HG02938 (cell line): ENCODE measurements at regions not wholly inside any gene's neighbourhood (a gene's known extent, or its start where the extent isn't known, plus 50 kb on each side); places are given as distances from the start of the nearest gene placed in this dataset.

ENCODE experiments used
- ATAC-seq: cut with Tn5 transposase; IDR thresholded peaks from one replicate; pipeline ENCODE4 v1.9.1; 2021; ENCODE audit warnings: mild to moderate bottlenecking, moderate library complexity; ENCODE audit not compliant: unreplicated experiment

DNA sequence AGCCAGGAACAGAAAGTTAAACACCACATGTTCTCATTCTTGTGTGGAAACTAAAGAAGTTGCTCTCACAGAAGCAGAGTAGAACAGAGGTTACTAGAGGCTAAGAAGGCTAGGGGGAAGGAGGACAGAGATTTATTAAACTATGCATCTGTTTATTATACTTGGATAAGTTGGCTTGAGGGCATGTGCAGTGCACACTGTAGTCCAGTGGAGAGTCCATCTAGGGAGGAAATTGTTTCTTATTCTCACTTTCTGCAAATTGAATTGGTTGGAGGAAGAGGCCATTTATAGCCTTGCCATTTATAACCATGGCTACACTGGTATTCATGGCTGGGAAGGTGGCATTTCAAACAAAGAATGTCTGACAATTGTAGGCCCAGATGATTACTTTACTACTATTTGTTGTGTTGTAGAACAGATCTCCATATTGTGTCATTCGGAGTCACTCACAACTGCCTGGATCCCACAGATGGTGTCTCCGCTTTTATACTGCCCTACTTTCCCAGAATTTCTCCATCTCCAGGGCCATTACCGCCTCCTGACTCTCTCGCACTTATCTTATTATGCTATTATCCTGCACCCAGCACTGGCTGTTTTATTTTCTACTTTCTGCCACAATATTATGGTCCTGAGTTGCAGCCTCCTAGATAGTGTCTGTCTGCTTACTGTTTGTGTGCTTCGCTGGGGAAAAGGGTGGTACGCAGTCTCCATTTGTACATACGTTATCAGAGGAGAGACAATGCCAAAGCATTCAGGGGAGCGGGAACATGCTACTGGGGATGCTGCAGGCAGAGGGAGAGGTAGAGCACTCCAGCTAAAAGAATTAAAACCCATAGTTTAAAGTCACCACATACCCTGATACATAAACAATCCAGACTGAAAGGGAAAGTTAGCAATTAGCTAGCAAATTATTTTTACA, 169.3 kb upstream of the BLID start:
- ATAC-seq: no peak

DNA sequence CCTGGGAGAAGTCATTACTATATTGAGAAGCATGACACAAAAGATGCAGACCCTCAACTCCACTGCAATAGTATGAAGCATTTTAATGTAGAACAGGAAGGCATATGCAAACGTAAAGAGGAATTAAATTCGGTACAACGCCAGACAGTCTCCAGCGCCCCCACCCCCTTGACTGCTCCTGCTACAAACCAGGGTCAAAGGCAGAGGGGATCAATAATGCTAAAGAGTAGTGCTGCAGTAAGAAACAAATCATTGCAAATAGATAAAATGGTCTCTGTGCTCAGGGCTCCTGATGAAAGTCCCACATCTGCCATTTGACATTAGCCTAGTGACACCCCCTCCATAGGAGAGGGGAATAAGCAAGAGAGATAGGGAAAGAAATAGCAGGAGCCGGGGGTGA, 164.9 kb upstream of the BLID start:
- no peak for ATAC-seq

DNA sequence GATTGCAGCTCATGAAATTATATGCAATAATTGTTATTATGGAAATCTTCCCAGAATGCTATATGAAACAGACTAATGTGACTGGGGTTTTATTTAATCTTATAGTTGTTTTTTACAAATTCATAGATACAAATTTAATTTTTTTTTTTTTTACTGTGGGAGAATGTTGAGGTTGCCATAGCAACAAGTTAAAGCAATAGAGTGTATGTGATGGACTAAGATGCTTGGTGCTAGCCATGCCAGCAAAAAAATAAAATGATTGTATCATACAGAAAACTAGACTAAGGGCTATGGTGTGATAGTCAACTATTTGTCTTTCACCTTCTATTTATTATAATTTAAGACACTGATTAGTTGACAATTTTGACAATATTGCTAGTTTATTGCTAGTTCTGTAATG, 163.2 kb upstream of the BLID start:
- ATAC-seq: no peak

DNA sequence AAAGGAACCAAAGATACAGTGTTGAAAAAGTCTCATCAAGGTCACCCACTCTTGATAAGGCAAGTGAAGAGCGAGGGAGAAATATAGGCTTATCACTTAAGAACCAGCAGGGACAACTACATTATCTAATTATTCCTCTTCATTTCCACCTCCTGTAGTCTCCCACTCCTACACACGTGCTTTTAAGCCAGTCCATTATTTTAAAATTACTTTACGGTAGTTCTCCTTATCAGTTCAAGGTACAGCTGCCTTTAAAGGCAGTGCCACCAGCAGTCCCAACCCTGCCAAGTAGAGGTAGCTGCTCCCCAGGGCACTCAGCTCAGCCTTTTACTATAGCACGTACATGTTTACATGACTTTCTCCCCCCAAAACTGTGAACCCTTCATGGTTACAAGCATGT, 161.5 kb upstream of the BLID start:
- ATAC-seq: no peak

- ATAC-seq: no peak
Measured at GRCh38 chr11:122276221-122276620, 160.2 kb upstream of the BLID start.

DNA sequence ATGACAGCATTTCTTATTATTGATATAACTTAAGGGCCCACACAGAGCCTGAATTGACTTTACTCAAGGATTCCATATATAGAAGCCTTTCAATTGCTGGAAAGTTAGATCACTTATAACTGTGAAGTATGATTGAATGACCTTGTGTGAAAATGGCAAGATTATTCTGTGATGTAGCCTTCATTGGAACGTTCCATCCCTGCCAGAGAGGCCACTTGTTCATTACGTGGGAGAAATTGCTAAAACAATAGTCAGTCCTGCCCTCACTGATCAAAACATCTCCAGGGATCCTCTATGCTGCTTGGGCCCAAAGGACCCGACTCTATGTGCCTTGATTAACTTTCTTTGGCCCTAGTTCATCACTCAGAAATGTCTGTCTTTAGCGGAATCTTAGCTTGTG, 159.5 kb upstream of the BLID start:
- no peak for ATAC-seq

- no peak for ATAC-seq
Measured at GRCh38 chr11:122273476-122274191, 157.6 kb upstream of the BLID start.

GRCh38 chr11:122271745-122272144, 155.7 kb upstream of the BLID start:
- ATAC-seq: no peak

DNA sequence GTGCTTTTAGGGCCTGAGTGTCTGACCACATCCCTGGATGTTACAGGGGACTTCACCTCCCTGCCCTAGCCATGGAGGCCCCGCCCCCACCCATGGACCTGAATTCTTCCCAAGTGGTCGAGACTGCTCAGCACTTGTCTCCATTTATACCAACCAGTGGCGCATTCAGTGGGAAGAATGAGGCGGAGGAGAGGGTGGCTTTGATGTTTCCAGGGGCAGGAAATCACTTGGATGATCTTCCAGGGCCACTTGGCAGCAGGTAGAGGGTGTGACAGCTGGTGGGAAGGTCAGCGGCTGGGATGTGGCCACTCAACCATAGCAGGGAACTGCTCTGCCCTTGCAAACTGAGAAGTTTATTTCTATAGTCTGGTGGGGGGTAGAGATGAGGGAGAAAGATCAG, 155.1 kb upstream of the BLID start:
- ATAC-seq: no peak

DNA sequence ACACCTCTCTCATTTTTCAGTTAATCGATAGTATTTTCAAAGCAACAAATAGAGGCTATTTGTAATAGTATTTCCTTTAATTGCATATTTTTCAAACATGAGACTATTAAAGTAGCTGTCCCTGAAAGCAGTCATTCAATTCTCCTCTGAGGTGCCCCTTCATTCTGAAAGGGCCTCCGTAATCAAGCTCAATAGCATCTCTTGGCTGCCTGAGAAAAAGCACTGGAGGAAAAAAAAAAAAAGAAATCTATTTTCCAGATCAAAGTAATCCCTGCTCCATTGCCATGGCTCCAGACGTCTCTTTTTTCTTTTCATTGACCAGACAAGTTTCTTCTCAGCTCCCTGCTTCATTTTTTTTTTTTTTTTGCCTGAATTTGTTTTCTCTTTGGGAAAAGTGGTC, 154.5 kb upstream of the BLID start:
- no peak for ATAC-seq

GRCh38 chr11:122269824-122270223, 153.8 kb upstream of the BLID start:
- ATAC-seq: no peak

DNA sequence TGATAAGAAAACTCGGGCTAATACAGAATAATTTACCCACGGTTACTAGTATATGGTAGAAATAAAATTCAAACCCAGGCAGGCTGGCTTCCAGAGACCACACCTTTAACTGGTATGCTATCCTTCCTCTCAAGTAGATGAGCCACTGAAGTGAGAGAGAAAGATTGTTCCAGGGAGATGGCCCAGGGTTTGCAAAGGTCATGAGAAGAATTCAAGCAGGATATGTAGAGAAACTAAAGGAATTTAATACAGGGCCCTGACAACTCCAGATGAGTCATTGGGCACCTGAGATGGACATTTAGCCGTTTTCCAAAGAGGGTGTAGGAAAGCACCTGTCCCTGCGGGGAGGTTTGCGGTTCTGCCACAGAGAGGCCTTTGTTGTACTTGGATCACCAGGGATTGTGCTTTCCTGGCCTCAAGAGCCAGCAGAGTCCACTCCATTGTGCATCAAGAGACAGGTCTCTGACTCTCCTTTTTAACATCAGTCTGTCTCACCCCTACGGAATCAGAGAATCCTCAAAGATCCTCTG, 152.7 kb upstream of the BLID start:
- ATAC-seq: no peak

- ATAC-seq: no peak
Measured at GRCh38 chr11:122267602-122268001, 151.6 kb upstream of the BLID start.

DNA sequence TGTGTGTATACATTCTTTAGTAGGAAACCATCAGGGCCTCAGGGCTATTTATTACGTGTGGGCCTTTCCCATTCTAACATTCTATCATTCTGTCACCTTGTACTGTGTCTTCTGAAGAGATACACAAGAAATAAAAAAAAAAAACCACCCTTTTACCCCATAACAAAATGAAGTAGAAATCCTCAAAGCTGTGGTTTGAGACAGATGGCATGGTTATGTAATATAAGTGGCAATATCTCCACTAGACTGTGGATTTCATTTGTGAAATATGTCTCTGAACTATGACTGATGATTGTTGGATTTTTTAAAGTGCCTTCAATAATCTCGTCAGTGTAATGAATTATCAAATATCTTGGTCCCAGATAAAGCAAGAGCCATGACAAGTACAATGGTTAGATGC, 150.0 kb upstream of the BLID start:
- ATAC-seq: no peak

GRCh38 chr11:122264121-122264520, 148.1 kb upstream of the BLID start:
- no peak for ATAC-seq

- ATAC-seq: no peak
Measured at GRCh38 chr11:122261546-122261945, 145.5 kb upstream of the BLID start.

GRCh38 chr11:122259195-122259821, 143.3 kb upstream of the BLID start:
- no peak for ATAC-seq

DNA sequence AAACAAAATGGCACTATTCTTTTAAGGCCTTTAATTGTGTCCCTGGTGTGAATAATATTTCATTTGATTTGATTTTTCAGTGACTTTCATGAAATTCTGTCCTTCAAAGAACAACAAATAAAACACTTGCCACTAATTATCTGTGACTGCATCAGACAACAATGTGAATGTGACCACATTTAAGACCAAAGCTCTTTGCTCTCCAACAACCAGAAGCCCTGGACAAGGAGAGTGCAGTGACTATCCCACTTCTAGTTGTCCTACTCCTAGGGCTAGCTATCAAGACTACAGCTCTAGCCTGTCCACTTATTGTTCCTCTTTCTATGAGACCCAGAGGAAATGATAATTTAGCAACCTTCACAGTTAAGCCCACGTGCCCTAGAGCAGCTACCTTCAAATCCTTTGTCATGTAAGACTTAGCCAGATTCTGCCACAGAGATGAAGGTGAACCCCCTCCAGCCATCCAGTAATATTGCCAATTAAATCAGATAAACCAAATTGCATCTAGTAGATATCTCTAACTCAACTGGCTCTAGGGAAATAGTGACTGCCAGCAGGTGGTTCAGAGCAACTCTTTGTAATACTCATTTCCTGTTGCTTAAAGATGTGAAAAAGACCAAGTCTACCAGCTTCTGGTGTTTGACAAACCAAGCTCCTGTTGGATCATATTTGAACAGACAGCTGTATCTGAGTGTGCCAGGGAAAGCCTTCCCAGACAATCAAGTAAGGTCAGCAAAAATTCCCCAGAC, 142.6 kb upstream of the BLID start:
- no peak for ATAC-seq

GRCh38 chr11:122253589-122254231, 137.7 kb upstream of the BLID start:
- ATAC-seq: no peak

DNA sequence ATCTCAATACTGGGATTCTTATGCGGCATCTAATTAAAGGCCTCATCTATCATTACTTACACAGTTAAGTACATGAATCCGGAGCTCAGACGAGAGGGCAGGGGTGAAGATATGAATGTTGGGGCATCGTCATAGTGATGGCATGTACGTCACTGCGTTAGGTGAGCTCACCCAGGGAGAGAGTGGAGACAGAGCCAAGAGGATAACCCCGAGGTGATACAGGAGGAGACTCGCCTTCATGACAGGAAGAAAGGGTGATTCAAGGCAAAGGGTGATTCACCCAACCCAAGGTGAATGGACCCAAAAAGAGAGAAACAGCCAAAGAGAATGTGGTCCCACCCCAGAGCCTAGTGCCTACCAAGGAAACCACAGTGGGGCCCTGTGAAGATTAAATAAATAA, 132.9 kb upstream of the BLID start:
- no peak for ATAC-seq
